HL-60 (cell line): ENCODE measurements at regions not wholly inside any gene's neighbourhood (a gene's known extent, or its start where the extent isn't known, plus 50 kb on each side); places are given as distances from the start of the nearest gene placed in this dataset.
"Not testable (repeated sequence)": the region's sequence is repeated elsewhere in the genome, so short reads cannot be mapped to it uniquely, and the experiment has no call there.

Experiments
- CTCF ChIP-seq: IDR thresholded peaks from one replicate; pipeline ENCODE4 v1.5.1; 2011; ENCODE audit warnings: low read length, control low read depth, inconsistent platforms; ENCODE audit not compliant: insufficient read depth
- GABPA ChIP-seq: IDR thresholded peaks from 2 replicates; pipeline ENCODE4 v1.6.1; 2012; ENCODE audit warnings: low read depth
- POLR2AphosphoS5 ChIP-seq: IDR thresholded peaks from 2 replicates; pipeline ENCODE4 v1.6.1; 2012; ENCODE audit warnings: low read depth
- REST ChIP-seq: IDR thresholded peaks from 2 replicates; pipeline ENCODE4 v1.6.1; 2012; ENCODE audit warnings: low read depth; ENCODE audit not compliant: insufficient replicate concordance

- TF ChIP-seq CTCF, REST, POLR2AphosphoS5, GABPA: not testable (repeated sequence)
Measured at GRCh38 chr20:30289711-30290141, 967.7 kb upstream of the DEFB115 start.
